Islet precursor cell (in vitro differentiated cells): ENCODE measurements at regions not wholly inside any gene's neighbourhood (a gene's known extent, or its start where the extent isn't known, plus 50 kb on each side); places are given as distances from the start of the nearest gene placed in this dataset.
A peak's percentile ranks its signal among the peaks of the same experiment; 100 is the strongest.

Experiments
- DNase-seq: peaks from one replicate; pipeline ENCODE4 v3.0.0-alpha.2; 2018

DNA sequence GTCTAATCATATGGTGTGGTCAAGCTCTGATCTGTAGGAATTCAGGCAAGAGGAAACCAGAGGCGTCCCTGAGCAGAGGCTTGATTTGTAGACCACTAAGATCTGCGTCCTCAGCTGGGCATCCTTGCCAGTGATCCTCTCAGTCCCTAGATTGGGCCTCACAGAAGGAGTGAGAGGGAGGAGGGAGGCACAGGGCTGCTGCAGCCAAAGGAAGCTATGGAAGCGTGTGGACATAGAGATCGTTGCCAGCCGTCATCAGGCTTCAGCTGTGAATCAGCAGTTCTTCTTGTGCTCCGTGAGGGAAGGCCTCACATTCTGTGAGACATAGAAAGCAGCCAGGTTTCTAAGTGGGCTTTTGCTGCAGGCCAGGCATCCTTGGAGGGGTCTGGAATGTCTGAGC lies 254.6 kb upstream of the KIRREL3 start:
- DNase-seq: no peak

DNA sequence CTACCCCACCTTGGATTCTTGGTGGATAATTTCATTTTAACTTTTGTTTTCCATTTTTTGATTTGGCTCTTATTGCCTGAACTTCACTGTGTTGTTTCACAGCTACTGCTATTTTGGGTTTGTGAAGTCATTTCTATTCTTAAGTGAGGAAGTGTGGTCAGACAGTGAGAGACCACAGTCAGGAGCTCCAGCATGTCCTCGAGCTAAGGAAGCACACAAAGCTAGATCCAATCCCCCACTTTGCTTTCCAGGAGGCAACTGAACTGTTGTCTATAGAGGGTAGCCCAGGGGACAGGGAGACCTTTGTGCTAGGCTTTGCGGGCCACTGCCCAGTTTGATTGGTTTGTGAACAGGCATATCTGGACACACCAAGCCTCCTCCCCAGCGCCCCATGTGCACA lies 251.8 kb upstream of the KIRREL3 start:
- no peak for DNase-seq

GRCh38 chr11:127249576-127249975 lies 249.0 kb upstream of the KIRREL3 start:
- DNase-seq: no peak

- DNase-seq: no peak
These were observed 247.9 kb upstream of the KIRREL3 start for GRCh38 chr11:127248476-127248875.

DNA sequence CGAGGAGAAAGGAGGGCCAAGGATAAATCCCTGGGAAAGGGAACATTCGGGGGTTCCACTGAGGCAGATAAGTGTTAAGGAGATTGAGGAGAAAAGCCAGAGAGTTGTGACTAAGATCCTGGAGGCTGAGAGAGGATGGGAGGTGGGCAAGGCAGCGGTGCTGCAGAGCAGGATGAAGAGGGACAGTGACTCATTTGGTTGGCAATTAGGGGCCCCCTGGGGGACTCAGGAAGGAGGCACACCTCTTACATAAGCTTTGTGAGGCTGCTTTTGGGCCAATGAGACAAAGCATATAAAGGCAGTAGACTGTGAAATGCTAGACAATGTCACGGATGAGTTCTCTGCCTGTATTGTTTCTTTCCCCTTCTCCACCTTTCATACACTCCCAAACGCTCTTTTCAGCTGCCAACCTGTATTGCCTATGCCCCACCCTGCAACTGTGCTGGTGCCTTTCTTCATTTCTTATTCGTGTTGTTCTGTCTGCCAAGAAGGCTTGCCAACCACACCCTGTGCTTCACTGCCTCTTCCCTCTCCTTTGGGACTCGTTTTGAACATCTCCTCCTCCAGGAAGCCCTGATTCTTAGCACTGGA lies 246.8 kb upstream of the KIRREL3 start:
- DNase-seq: no peak

GRCh38 chr11:127242676-127243075 lies 242.1 kb upstream of the KIRREL3 start:
- no peak for DNase-seq

GRCh38 chr11:127238321-127238720 lies 237.8 kb upstream of the KIRREL3 start:
- no peak for DNase-seq

GRCh38 chr11:127236776-127237175 lies 236.2 kb upstream of the KIRREL3 start:
- DNase-seq: no peak

DNA sequence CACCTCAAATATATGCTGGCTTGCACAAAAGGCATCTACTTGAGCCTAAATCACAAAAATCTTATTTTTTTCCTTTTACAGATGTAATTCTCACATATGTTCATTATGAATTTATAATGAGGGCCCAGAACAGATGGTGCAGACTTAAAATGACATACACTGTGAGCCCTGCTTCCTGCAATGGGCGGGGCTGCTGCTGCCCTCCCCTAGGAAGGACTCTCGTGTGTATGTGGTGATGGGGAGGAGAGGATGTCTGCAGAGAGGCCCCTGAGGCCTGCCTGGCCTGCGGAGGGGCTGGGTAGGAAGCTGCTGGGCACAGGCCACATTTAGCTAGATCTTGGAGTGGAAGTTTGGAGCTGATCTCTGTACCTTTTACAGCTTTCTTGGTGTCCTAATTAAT lies 233.4 kb upstream of the KIRREL3 start:
- DNase-seq: no peak

GRCh38 chr11:127230392-127230791 lies 229.8 kb upstream of the KIRREL3 start:
- no peak for DNase-seq

DNA sequence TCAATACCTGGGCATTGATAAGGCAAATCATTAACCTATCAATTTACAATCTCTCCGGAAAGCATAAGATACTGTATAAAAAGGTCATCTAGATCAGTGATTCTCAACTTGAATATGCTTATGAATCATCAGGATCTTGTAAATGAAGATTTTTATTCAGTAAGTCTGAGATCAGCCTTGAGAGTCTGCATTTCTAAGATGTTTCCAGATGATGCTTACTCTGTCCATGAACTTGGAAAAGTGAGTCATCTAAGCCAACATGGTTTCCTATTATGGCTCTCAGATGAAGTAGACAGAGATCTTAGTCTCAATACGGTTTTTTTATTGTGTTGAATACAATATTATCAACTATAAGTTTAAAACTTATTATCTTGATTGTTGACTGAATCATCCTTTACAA lies 226.4 kb upstream of the KIRREL3 start:
- no peak for DNase-seq

- DNase-seq: no peak
These were observed 225.8 kb upstream of the KIRREL3 start for GRCh38 chr11:127226380-127226779.

GRCh38 chr11:127225619-127226018 lies 225.0 kb upstream of the KIRREL3 start:
- DNase-seq: no peak

GRCh38 chr11:127224276-127224675 lies 223.7 kb upstream of the KIRREL3 start:
- DNase-seq: no peak

- no peak for DNase-seq
These were observed 223.1 kb upstream of the KIRREL3 start for GRCh38 chr11:127223633-127224032.

DNA sequence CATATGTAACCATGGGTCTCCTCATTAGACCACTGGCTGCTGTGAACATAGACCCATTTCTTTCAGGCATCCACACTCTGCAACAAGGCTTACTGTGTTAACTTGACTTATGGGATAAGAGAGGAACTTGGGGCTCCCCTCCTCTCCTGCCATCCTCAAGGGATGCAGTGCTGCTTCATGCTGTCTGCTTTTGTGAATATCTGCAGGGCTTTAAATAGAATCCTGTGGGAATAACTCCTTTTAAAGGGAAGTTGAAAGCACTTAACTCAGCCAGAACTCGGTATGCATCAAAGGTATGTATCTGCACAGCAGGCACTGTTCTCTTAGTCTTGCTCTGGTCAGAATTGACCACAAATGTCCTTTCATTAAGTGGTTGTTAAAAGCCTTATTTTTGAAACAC lies 222.5 kb upstream of the KIRREL3 start:
- peak; percentile 57 for DNase-seq

DNA sequence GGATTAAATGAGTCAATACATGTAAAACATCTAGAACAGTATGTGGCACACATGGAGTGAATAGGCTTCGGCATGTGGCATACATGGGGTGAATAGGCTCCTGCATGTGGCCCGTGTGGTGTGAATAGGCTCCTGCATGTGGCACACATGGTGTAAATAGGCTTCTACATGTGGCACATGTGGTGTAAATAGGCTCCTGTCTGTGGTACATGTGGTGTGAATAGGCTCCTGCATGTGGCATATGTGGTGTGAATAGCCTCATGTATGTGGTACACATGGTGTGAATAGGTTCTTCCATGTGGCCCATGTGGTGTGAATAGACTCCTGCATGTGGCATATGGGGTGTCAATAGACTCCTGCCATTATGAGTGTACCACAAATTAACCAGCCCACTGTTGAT lies 219.1 kb upstream of the KIRREL3 start:
- no peak for DNase-seq

- no peak for DNase-seq
These were observed 217.7 kb upstream of the KIRREL3 start for GRCh38 chr11:127218275-127218608.

GRCh38 chr11:127217452-127218274 lies 217.1 kb upstream of the KIRREL3 start:
- DNase-seq: no peak

DNA sequence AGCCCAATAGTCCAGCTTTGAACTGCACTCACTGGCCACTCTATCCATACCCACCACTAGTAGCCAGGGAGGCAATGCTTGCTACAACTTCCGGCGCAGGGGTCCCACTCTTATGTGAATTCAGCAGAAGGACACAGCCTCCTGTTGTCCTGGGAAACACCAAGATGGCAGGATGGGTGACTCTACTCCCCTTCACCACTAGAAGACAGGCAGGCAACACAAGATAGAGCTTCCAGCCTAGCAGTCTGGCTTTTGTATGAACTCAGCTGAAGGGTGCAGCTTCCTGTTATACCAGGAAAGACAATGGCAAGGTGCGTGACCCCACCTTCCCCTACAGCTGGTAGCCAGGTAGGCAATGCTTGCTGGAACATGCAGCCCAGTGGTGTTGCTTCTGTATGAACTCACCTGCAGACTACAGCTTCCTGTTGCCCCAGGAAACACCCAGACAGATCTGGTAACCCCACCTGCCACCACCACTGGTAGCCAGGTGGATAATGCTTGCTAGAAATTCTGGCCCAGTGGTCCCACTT lies 205.2 kb upstream of the KIRREL3 start:
- no peak for DNase-seq

GRCh38 chr11:127203490-127203889 lies 202.9 kb upstream of the KIRREL3 start:
- DNase-seq: no peak

DNA sequence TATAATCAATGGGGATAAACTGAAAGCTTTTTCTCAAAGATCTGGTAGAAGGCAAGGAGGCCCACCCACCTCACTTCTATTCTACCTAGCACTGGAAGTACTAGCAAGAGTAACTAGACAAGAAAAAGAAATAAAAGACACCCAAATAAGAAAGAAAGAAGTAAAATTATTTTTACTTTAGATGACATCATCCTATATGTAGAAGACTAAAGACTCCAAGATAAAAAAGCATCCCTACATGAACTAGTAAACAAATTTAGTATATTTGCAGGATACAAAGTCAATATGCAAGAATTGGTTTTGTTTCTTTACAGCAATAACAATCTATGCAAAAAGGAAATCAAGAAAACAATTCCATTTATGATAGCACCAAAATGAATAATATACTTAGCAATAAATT lies 201.5 kb upstream of the KIRREL3 start:
- DNase-seq: no peak

DNA sequence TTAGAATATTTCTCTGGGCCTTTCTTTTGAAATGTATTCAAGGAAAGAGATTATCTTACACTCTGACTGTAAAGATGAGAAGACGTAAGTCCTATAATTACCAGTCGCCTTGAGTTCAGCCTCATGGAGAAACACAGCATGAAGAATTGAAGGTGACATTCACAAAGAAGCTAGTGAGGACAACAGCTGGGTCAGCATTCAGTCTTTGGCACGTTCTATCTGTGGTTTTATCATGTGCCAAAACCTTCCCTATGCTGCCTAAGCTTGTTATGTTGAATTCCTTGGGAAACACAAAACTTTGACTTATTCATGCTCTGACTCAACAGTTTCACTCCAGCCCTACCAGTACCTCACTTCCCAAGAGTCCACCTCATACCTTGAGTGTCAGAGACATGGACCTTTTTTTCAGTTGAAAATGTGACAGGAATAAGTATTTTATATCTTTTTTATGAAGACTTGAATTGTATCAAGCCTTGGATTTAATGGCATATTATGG lies 198.8 kb upstream of the KIRREL3 start:
- DNase-seq: no peak

DNA sequence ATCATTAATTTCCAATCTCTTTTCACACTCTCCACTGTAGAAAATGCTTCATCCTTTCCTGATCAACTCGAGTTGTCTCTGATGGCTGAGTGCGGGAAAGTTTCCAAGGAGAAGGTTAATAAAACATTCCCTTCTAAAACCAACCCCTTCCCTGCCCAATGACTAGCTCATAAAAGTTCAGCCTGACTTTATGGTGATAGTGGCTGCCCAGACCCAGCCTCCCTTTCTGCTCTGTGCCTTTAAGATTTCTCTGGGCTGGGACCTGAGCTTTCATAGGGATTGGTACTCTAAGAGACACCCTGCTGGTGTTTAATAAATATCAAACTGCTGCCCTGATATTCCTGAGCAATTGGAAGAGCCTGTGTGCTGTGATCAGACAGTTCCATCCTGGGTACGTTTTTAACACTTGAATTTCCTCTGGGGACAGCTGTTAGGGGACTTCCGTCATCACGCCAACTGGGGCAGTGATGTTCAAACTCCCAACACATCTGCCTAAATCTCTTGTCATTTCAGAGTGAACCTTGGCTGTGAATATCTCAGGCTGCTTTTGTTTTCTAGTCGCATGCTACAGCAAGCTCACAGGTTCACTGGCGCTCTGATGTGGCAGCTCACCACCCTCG lies 195.0 kb upstream of the KIRREL3 start:
- DNase-seq: no peak
